CD14-positive monocyte (primary cell): ENCODE measurements at regions not wholly inside any gene's neighbourhood (a gene's known extent, or its start where the extent isn't known, plus 50 kb on each side); places are given as distances from the start of the nearest gene placed in this dataset.

ENCODE experiments used
- DNase-seq, 3 donors: peaks; one replicate each; pipeline ENCODE4 v3.0.0-alpha.2; 2011 to 2022
- H2AFZ ChIP-seq: 2 replicates; pipeline ENCODE4 v1.6.0; 2012; ENCODE audit warnings: mild to moderate bottlenecking, low read depth, low read length, inconsistent platforms; ENCODE audit not compliant: insufficient read depth, poor library complexity, severe bottlenecking
- H3K27ac ChIP-seq, 2 donors: 1 replicate in 1 of 2; 2 replicates in 1 of 2; pipeline ENCODE4 v1.5.1; 2012 to 2013; ENCODE audit warnings: low read length in 2 of 2, control low read depth in 1 of 2, inconsistent platforms in 1 of 2, low read depth in 1 of 2, mild to moderate bottlenecking in 1 of 2
- H3K27me3 ChIP-seq, 2 donors: one replicate each; pipeline versions ENCODE4 v1.6.0 to v1.6.1; 2011 to 2013; ENCODE audit warnings: low read length in 2 of 2; ENCODE audit not compliant: control insufficient read depth in 2 of 2, insufficient read depth in 2 of 2
- H3K36me3 ChIP-seq, 2 donors: replicated peaks in 1 of 2; 1 replicate in 1 of 2; 2 replicates in 1 of 2; pipeline versions ENCODE4 v1.5.1 to v1.6.1; 2012 to 2013; ENCODE audit warnings: low read length in 2 of 2, control low read depth in 1 of 2, inconsistent platforms in 1 of 2, mild to moderate bottlenecking in 1 of 2; ENCODE audit not compliant: insufficient read depth in 2 of 2, control insufficient read depth in 1 of 2
- H3K4me1 ChIP-seq, 2 donors: 1 replicate in 1 of 2; 2 replicates in 1 of 2; pipeline versions ENCODE4 v1.5.1 to v1.6.1; 2012 to 2013; ENCODE audit warnings: low read length in 2 of 2, control low read depth in 1 of 2, inconsistent platforms in 1 of 2, mild to moderate bottlenecking in 1 of 2, moderate library complexity in 1 of 2; ENCODE audit not compliant: insufficient read depth in 2 of 2, control insufficient read depth in 1 of 2
- H3K4me2 ChIP-seq: replicated peaks from 2 replicates; pipeline ENCODE3; 2012; ENCODE audit warnings: low read length, moderate library complexity, mild to moderate bottlenecking; ENCODE audit not compliant: poor library complexity, severe bottlenecking; ENCODE audit errors: extremely low read depth
- H3K4me3 ChIP-seq, 3 experiments: fragments of 200-600 bp in 1 of 3; sonication (generic) in 1 of 3; replicated peaks in 1 of 3; 1 replicate in 2 of 3; 2 replicates in 1 of 3; pipeline ENCODE4 v1.5.1; 2011 to 2013; ENCODE audit warnings: low read length in 3 of 3, mild to moderate bottlenecking in 3 of 3, control low read depth in 2 of 3, low read depth in 2 of 3, inconsistent platforms in 1 of 3, moderate library complexity in 1 of 3
- H3K79me2 ChIP-seq: 2 replicates; pipeline ENCODE4 v1.6.0; 2012; ENCODE audit warnings: mild to moderate bottlenecking, control low read depth, inconsistent platforms, low read length, moderate library complexity; ENCODE audit not compliant: insufficient read depth
- H3K9ac ChIP-seq: 2 replicates; pipeline ENCODE4 v1.6.0; 2017; ENCODE audit warnings: low read length, mild to moderate bottlenecking; ENCODE audit not compliant: insufficient read depth, poor library complexity, severe bottlenecking
- H3K9me3 ChIP-seq, 2 donors: replicated peaks in 1 of 2; 1 replicate in 1 of 2; 2 replicates in 1 of 2; pipeline versions ENCODE4 v1.5.1 to v1.6.1; 2012 to 2013; ENCODE audit warnings: low read length in 2 of 2, control low read depth in 1 of 2; ENCODE audit not compliant: control insufficient read depth in 1 of 2, insufficient read depth in 1 of 2
- H4K20me1 ChIP-seq: 2 replicates; pipeline ENCODE4 v1.6.0; 2012; ENCODE audit warnings: mild to moderate bottlenecking, low read length, control low read depth, moderate library complexity; ENCODE audit not compliant: insufficient read depth
- H3K27ac Mint-ChIP-seq, 7 donors: one replicate each; pipeline ENCODE4 v1.8.0; 2020; ENCODE audit warnings: mild to moderate bottlenecking in 7 of 7, mixed read lengths in 7 of 7, moderate library complexity in 6 of 7, inconsistent platforms in 2 of 7
- H3K27me3 Mint-ChIP-seq, 3 donors: one replicate each; pipeline ENCODE4 v1.8.0; 2021 to 2022; ENCODE audit warnings: low read depth in 3 of 3, mild to moderate bottlenecking in 3 of 3, mixed read lengths in 3 of 3, moderate library complexity in 3 of 3, inconsistent platforms in 1 of 3
- H3K36me3 Mint-ChIP-seq, 2 donors: one replicate each; pipeline ENCODE4 v1.8.0; 2020; ENCODE audit warnings: mixed read lengths in 2 of 2, inconsistent platforms in 1 of 2, mild to moderate bottlenecking in 1 of 2
- H3K4me1 Mint-ChIP-seq: one replicate; pipeline ENCODE4 v1.8.0; 2020; ENCODE audit warnings: mild to moderate bottlenecking, mixed read lengths
- H3K4me3 Mint-ChIP-seq, 2 donors: one replicate each; pipeline ENCODE4 v1.8.0; 2020; ENCODE audit warnings: mild to moderate bottlenecking in 2 of 2, mixed read lengths in 2 of 2, moderate library complexity in 1 of 2
- H3K9me3 Mint-ChIP-seq, 7 donors: one replicate each; pipeline ENCODE4 v1.8.0; 2020 to 2022; ENCODE audit warnings: mixed read lengths in 7 of 7, mild to moderate bottlenecking in 6 of 7, moderate library complexity in 6 of 7, inconsistent platforms in 2 of 7
- CTCF ChIP-seq: fragments of 200-600 bp; IDR thresholded peaks from one replicate; pipeline ENCODE4 v1.8.0; 2022; ENCODE audit warnings: antibody characterized with exemption, mild to moderate bottlenecking
- WGBS: methylation state at CpG from one replicate; pipeline ENCODE4 v1.1.5; 2013; ENCODE audit warnings: missing lambda C conversion rate; ENCODE audit not compliant: insufficient coverage; 5-methylcytosine and 5-hydroxymethylcytosine counted together
- intact Hi-C, 2 donors: fragments of 100-400 bp; cut with micrococcal nuclease; formaldehyde crosslinking; loops; one replicate each; pipeline versions ENCODE4 v1.15.0 to v1.15.1; 2023

- peaks cover 0 to 2% (median 0%) of the 10 kb centered on the region in 7 donors for H3K9me3 Mint-ChIP-seq
- TF ChIP-seq CTCF, result no peak
- Histone ChIP-seq H3K4me1 (peaks cover 17 to 18% of the 10 kb centered on the region in 2 donors), H3K9me3 (no peaks in the 10 kb centered on the region), H3K4me2 (no peak overlapping the region), H3K36me3 (no peaks in the 10 kb centered on the region), H3K27ac (no peak overlapping the region), H3K4me3 (no peak overlapping the region), H4K20me1 (no peaks in the 10 kb centered on the region), H3K79me2 (no peaks in the 10 kb centered on the region), H2AFZ (no peak overlapping the region), H3K27me3 (no peaks in the 10 kb centered on the region), H3K9ac (no peak overlapping the region)
- H3K4me1 Mint-ChIP-seq, result peaks cover 22% of the 10 kb centered on the region
- DNase-seq, result no peak
- H3K27me3 Mint-ChIP-seq, result peaks cover 0 to 4% (median 2%) of the 10 kb centered on the region in 3 donors
- intact Hi-C loops, result no loop called here
- no CpG with 5 or more reads among the region's 3 CpGs for WGBS
- H3K27ac Mint-ChIP-seq, result no peak overlapping the region
- no peak overlapping the region for H3K4me3 Mint-ChIP-seq
- H3K36me3 Mint-ChIP-seq, result no peaks in the 10 kb centered on the region
Measured at GRCh38 chr5:74542482-74542881, 98.0 kb downstream of the ENC1 start.

- no peak for TF ChIP-seq CTCF
- H3K9ac ChIP-seq, result no peak overlapping the region
- no peaks in the 10 kb centered on the region for H3K79me2 ChIP-seq
- H4K20me1 ChIP-seq, result no peaks in the 10 kb centered on the region
- Mint-ChIP-seq H3K27me3 (peaks cover 0 to 4% (median 2%) of the 10 kb centered on the region in 3 donors), H3K36me3 (no peaks in the 10 kb centered on the region), H3K4me3 (no peak overlapping the region), H3K4me1 (peaks cover 23% of the 10 kb centered on the region), H3K27ac (no peak overlapping the region), H3K9me3 (peaks cover 0 to 2% (median 0%) of the 10 kb centered on the region in 7 donors)
- H3K4me2 ChIP-seq, result no peak overlapping the region
- no peaks in the 10 kb centered on the region for H3K9me3 ChIP-seq
- WGBS, result no CpG with 5 or more reads among the region's 1 CpG
- no peak overlapping the region for H2AFZ ChIP-seq
- no peak for DNase-seq
- intact Hi-C loops, result no loop called here
- H3K27me3 ChIP-seq, result no peaks in the 10 kb centered on the region
- peaks cover 22 to 23% of the 10 kb centered on the region in 2 donors for H3K4me1 ChIP-seq
- no peak overlapping the region for H3K4me3 ChIP-seq
- H3K27ac ChIP-seq, result no peak overlapping the region
- no peaks in the 10 kb centered on the region for H3K36me3 ChIP-seq
Measured at GRCh38 chr5:74541381-74541781, 99.1 kb downstream of the ENC1 start.
